SK-N-SH (cell line): ENCODE measurements at regions not wholly inside any gene's neighbourhood (a gene's known extent, or its start where the extent isn't known, plus 50 kb on each side); places are given as distances from the start of the nearest gene placed in this dataset.

Experiments
- CTCF ChIA-PET: fragments of 300-600, 350-600 bp; formaldehyde crosslinking; extraction: SDS; loops from one replicate; lab custom pipeline; 2021; lab: Yijun Ruan, JAX
- POLR2A ChIA-PET: fragments of 350-600 bp; sonication (Branson Sonifier 250); formaldehyde crosslinking; extraction: SDS; loops from one replicate; lab custom pipeline; 2020; ENCODE audit warnings: antibody characterized with exemption, inconsistent platforms; lab: Yijun Ruan, JAX
- DNase-seq: peaks from one replicate; pipeline ENCODE4 v3.0.0; 2012
- H2AFZ ChIP-seq: fragments of 200-600 bp; sonication (generic); 2 replicates; pipeline ENCODE4 v1.8.1; 2016; ENCODE audit warnings: antibody characterized with exemption, mild to moderate bottlenecking, low read depth
- H3F3A ChIP-seq: fragments of 200-600 bp; sonication (generic); replicated peaks from 2 replicates; pipeline ENCODE3; 2016; ENCODE audit warnings: antibody characterized with exemption, mild to moderate bottlenecking; ENCODE audit not compliant: insufficient read depth
- H3K27ac ChIP-seq, 2 experiments: fragments of 200-500 bp in 1 of 2; fragments of 200-600 bp in 1 of 2; sonication (Bioruptor generic) in 1 of 2; sonication (generic), shearing (Covaris generic) in 1 of 2; 2 replicates each; pipeline versions ENCODE4 v1.5.1 to v1.6.1; 2014 to 2016; ENCODE audit warnings: low read depth in 2 of 2, inconsistent platforms in 1 of 2, low read length in 1 of 2, mild to moderate bottlenecking in 1 of 2, mixed read lengths in 1 of 2
- H3K27me3 ChIP-seq: fragments of 200-600 bp; sonication (generic), shearing (Covaris generic); 2 replicates; pipeline ENCODE4 v1.6.1; 2016; ENCODE audit warnings: mixed run types; ENCODE audit not compliant: insufficient read depth
- H3K36me3 ChIP-seq, 2 experiments: fragments of 200-500 bp in 1 of 2; fragments of 200-600 bp in 1 of 2; sonication (Bioruptor generic) in 1 of 2; sonication (generic) in 1 of 2; replicated peaks in 1 of 2; 2 replicates each; pipeline versions ENCODE3 to v1.5.1; 2014 to 2016; ENCODE audit warnings: low read length in 1 of 2, mild to moderate bottlenecking in 1 of 2; ENCODE audit not compliant: insufficient read depth in 2 of 2, control insufficient read depth in 1 of 2
- H3K4me1 ChIP-seq, 2 experiments: fragments of 200-500 bp in 1 of 2; fragments of 200-600 bp in 1 of 2; sonication (Bioruptor generic) in 1 of 2; sonication (generic), shearing (Covaris generic) in 1 of 2; 2 replicates each; pipeline versions ENCODE4 v1.5.1 to v1.6.1; 2014 to 2016; ENCODE audit warnings: low read depth in 1 of 2, low read length in 1 of 2, mixed run types in 1 of 2; ENCODE audit not compliant: insufficient read depth in 2 of 2, control insufficient read depth in 1 of 2
- H3K4me2 ChIP-seq: fragments of 200-600 bp; sonication (generic), shearing (Covaris generic); 2 replicates; pipeline ENCODE4 v1.6.1; 2017; ENCODE audit warnings: mixed run types
- H3K4me3 ChIP-seq, 2 experiments: fragments of 200-500 bp in 1 of 2; fragments of 200-600 bp in 1 of 2; sonication (Bioruptor generic) in 1 of 2; sonication (generic), shearing (Covaris generic) in 1 of 2; 2 replicates each; pipeline versions ENCODE4 v1.5.1 to v1.8.1; 2014 to 2016; ENCODE audit warnings: low read depth in 2 of 2, inconsistent platforms in 1 of 2, low read length in 1 of 2, mild to moderate bottlenecking in 1 of 2, mixed read lengths in 1 of 2, moderate library complexity in 1 of 2
- H3K79me2 ChIP-seq: fragments of 200-600 bp; sonication (generic); 2 replicates; pipeline ENCODE4 v1.8.1; 2017; ENCODE audit warnings: mild to moderate bottlenecking; ENCODE audit not compliant: insufficient read depth
- H3K9ac ChIP-seq: fragments of 200-600 bp; sonication (generic); 2 replicates; pipeline ENCODE4 v1.6.1; 2017; ENCODE audit warnings: mixed run types
- H3K9me2 ChIP-seq: fragments of 200-600 bp; sonication (generic); 2 replicates; pipeline ENCODE4 v1.6.1; 2017; ENCODE audit warnings: mixed run types
- H3K9me3 ChIP-seq: fragments of 200-600 bp; sonication (generic); 2 replicates; pipeline ENCODE4 v1.6.1; 2017; ENCODE audit warnings: mixed run types, mild to moderate bottlenecking, moderate library complexity
- H4K20me1 ChIP-seq: fragments of 200-600 bp; sonication (generic); 2 replicates; pipeline ENCODE4 v1.6.1; 2017; ENCODE audit warnings: mild to moderate bottlenecking, mixed run types; ENCODE audit not compliant: insufficient read depth
- EP300 ChIP-seq, 2 experiments: IDR thresholded peaks; 2 replicates each; pipeline versions ENCODE4 v1.4.0 to v1.6.1; 2012; ENCODE audit warnings: borderline replicate concordance in 1 of 2, low read depth in 1 of 2, low read length in 1 of 2
- EZH2phosphoT487 ChIP-seq: fragments of 200-600 bp; sonication (generic); IDR thresholded peaks from 2 replicates; pipeline ENCODE4 v1.6.1; 2017; ENCODE audit warnings: low read depth, mixed run types, mild to moderate bottlenecking, antibody characterized with exemption, moderate library complexity, borderline replicate concordance
- FOXM1 ChIP-seq: IDR thresholded peaks from 2 replicates; pipeline ENCODE4 v1.4.0; 2012; ENCODE audit warnings: low read depth, mild to moderate bottlenecking
- MAX ChIP-seq: IDR thresholded peaks from 2 replicates; pipeline ENCODE4 v1.4.0; 2012; ENCODE audit warnings: low read depth
- MEF2A ChIP-seq: IDR thresholded peaks from 2 replicates; pipeline ENCODE4 v1.4.0; 2012; ENCODE audit warnings: low read depth, borderline replicate concordance
- NRF1 ChIP-seq: IDR thresholded peaks from 2 replicates; pipeline ENCODE4 v1.6.1; 2012; ENCODE audit warnings: low read depth, mild to moderate bottlenecking, low read length
- RAD21 ChIP-seq: IDR thresholded peaks from 2 replicates; pipeline ENCODE4 v1.6.1; 2012; ENCODE audit warnings: mild to moderate bottlenecking, low read length
- USF1 ChIP-seq: IDR thresholded peaks from 2 replicates; pipeline ENCODE4 v1.4.0; 2012; ENCODE audit warnings: low read depth, borderline replicate concordance
- ZBTB33 ChIP-seq: IDR thresholded peaks from 2 replicates; pipeline ENCODE4 v1.4.0; 2012; ENCODE audit warnings: low read depth, borderline replicate concordance
- WGBS: methylation state at CpG from one replicate; pipeline ENCODE4 v1.1.6; 2017; ENCODE audit warnings: low lambda C conversion rate; 5-methylcytosine and 5-hydroxymethylcytosine counted together
- TF ChIP-seq, protein P1 (sequence below): fragments of 200-600 bp; sonication (generic); IDR thresholded peaks from 2 replicates; pipeline ENCODE4 v1.6.1; 2017; ENCODE audit warnings: antibody characterized with exemption, mild to moderate bottlenecking, moderate library complexity

- TF ChIP-seq ZBTB33, result no peak
- no peak for TF ChIP-seq RAD21
- no peak for TF ChIP-seq EZH2phosphoT487
- no peak for TF ChIP-seq NRF1
- 0 out of 4 replicates have a peak, but pooled peaks of 1 of the 2 experiments have one; percentile 16 for TF ChIP-seq EP300 (IDR thresholded peaks at IDR 0.05; ENCODE audit: borderline replicate concordance in 1 of 2, low read depth in 1 of 2, low read length in 1 of 2)
Observed at GRCh38 chr2:146990311-146991054, 854.3 kb upstream of the ACVR2A start (continued).

DNA sequence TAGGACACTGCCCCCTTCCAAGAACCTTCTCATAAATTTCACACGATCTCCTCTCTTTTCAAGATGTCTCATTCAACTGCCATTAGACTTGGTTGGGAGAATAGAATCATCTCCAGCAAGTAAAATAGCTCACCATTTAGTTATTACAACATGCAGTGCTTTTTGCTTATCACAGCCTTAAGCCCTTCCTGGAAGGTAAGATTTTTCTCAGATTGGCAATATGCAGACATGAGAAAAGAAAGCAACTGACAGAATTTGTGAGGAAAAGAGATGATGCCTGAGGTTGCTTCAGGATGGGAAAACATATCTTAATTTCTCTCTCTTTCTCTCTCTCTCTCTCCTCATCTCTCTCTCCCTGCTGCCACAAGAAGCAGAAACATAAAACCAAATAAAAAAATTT is 855.1 kb upstream of the ACVR2A start:
- no peak for DNase-seq
- CTCF ChIA-PET, result no interaction called here

More for the DNA sequence above, 855.1 kb upstream of the ACVR2A start:
- POLR2A ChIA-PET, result no interaction called here
- Histone ChIP-seq H2AFZ (peak overlapping the region; percentile 45; the same call in 1 of the 2 replicates), H3F3A (peaks cover 14% of the 10 kb centered on the region), H3K27ac (peak overlapping the region in 1 of 2 experiments; percentile 33; a peak in 1 of 4 replicates), H3K9ac (no peak overlapping the region), H3K9me2 (no peaks in the 10 kb centered on the region), H3K4me2 (no peak overlapping the region), H3K4me1 (peaks cover 0 to 20% of the 10 kb centered on the region in 2 experiments; a peak in 2 of 4 replicates), H3K9me3 (no peaks in the 10 kb centered on the region), H3K4me3 (no peak overlapping the region), H3K27me3 (no peaks in the 10 kb centered on the region), H4K20me1 (no peaks in the 10 kb centered on the region), H3K79me2 (no peaks in the 10 kb centered on the region), H3K36me3 (no peaks in the 10 kb centered on the region)
- 9% methylated on average over 1 of the region's 1 CpG for WGBS
- TF ChIP-seq, protein P1, sequence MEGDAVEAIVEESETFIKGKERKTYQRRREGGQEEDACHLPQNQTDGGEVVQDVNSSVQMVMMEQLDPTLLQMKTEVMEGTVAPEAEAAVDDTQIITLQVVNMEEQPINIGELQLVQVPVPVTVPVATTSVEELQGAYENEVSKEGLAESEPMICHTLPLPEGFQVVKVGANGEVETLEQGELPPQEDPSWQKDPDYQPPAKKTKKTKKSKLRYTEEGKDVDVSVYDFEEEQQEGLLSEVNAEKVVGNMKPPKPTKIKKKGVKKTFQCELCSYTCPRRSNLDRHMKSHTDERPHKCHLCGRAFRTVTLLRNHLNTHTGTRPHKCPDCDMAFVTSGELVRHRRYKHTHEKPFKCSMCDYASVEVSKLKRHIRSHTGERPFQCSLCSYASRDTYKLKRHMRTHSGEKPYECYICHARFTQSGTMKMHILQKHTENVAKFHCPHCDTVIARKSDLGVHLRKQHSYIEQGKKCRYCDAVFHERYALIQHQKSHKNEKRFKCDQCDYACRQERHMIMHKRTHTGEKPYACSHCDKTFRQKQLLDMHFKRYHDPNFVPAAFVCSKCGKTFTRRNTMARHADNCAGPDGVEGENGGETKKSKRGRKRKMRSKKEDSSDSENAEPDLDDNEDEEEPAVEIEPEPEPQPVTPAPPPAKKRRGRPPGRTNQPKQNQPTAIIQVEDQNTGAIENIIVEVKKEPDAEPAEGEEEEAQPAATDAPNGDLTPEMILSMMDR, result no peak
- no peak for TF ChIP-seq MEF2A
- TF ChIP-seq USF1, result no peak
- no peak for TF ChIP-seq FOXM1
- TF ChIP-seq MAX, result no peak
